ENCODE measurements at regions not wholly inside any gene's neighbourhood (a gene's known extent, or its start where the extent isn't known, plus 50 kb on each side); places are given as distances from the start of the nearest gene placed in this dataset.
A peak's percentile ranks its signal among the peaks of the same experiment; 100 is the strongest.

- ATAC-seq (ENCODE audit: low FRiP score) (no peak), DNase-seq (peak in 1 of 2 donors; percentile 62)
- Histone ChIP-seq H3K36me3 (ENCODE audit: control insufficient read depth in 1 of 2, insufficient read depth in 2 of 2, low read length in 1 of 2) (no peaks in the 10 kb centered on the region), H3K4me1 (ENCODE audit: control insufficient read depth in 1 of 2, insufficient read depth in 2 of 2, low read length in 2 of 2) (no peaks in the 10 kb centered on the region), H3K4me3 (ENCODE audit: low read length in 2 of 2) (no peak overlapping the region), H3K9me3 (ENCODE audit: control insufficient read depth, low read length) (peaks cover 1% of the 10 kb centered on the region), H3K27me3 (ENCODE audit: control insufficient read depth in 1 of 2, insufficient read depth in 2 of 2, low read length in 1 of 2) (no peaks in the 10 kb centered on the region), H3K27ac (ENCODE audit: low read depth in 1 of 2, low read length in 2 of 2) (no peak overlapping the region)
- intact Hi-C loops (cut with DNase I), result no loop called here
- 91 to 92% methylated on average over 12 of the region's 12 CpGs for WGBS, 2 donors
These were observed 67.8 kb downstream of the SHANK2 start for GRCh38 chr11:71184421-71185210.

- 86 to 87% methylated on average over 10 of the region's 10 CpGs for WGBS, 2 donors
- ATAC-seq (ENCODE audit: low FRiP score) (no peak), DNase-seq (peak in 1 of 2 donors; percentile 16)
- Histone ChIP-seq H3K4me3 (ENCODE audit: low read length in 2 of 2) (no peak overlapping the region), H3K27me3 (ENCODE audit: control insufficient read depth in 1 of 2, insufficient read depth in 2 of 2, low read length in 1 of 2) (no peaks in the 10 kb centered on the region), H3K27ac (ENCODE audit: low read depth in 1 of 2, low read length in 2 of 2) (no peak overlapping the region), H3K9me3 (ENCODE audit: control insufficient read depth, low read length) (peaks cover 1% of the 10 kb centered on the region), H3K36me3 (ENCODE audit: control insufficient read depth in 1 of 2, insufficient read depth in 2 of 2, low read length in 1 of 2) (no peaks in the 10 kb centered on the region), H3K4me1 (ENCODE audit: control insufficient read depth in 1 of 2, insufficient read depth in 2 of 2, low read length in 2 of 2) (no peaks in the 10 kb centered on the region)
- intact Hi-C loops (cut with DNase I), result no loop called here
These were observed 68.5 kb downstream of the SHANK2 start for GRCh38 chr11:71183878-71184277.

GRCh38 chr11:71182791-71183677 is 69.3 kb downstream of the SHANK2 start:
- no peaks in the 10 kb centered on the region for H3K4me1 ChIP-seq (ENCODE audit: control insufficient read depth in 1 of 2, insufficient read depth in 2 of 2, low read length in 2 of 2)
- peak in 1 of 2 donors; percentile 38 for DNase-seq
- 79 to 83% methylated on average over 14 of the region's 14 CpGs for WGBS, 2 donors

GRCh38 chr11:71181566-71181965 is 70.8 kb downstream of the SHANK2 start:
- Histone ChIP-seq H3K27me3 (ENCODE audit: control insufficient read depth in 1 of 2, insufficient read depth in 2 of 2, low read length in 1 of 2) (no peaks in the 10 kb centered on the region), H3K4me3 (ENCODE audit: low read length in 2 of 2) (no peak overlapping the region), H3K36me3 (ENCODE audit: control insufficient read depth in 1 of 2, insufficient read depth in 2 of 2, low read length in 1 of 2) (no peaks in the 10 kb centered on the region), H3K9me3 (ENCODE audit: control insufficient read depth, low read length) (peaks cover 1% of the 10 kb centered on the region), H3K27ac (ENCODE audit: low read depth in 1 of 2, low read length in 2 of 2) (no peak overlapping the region), H3K4me1 (ENCODE audit: control insufficient read depth in 1 of 2, insufficient read depth in 2 of 2, low read length in 2 of 2) (no peaks in the 10 kb centered on the region)
- ATAC-seq (ENCODE audit: low FRiP score) (no peak), DNase-seq (peak in 1 of 2 donors; percentile 44)
- intact Hi-C loops (cut with DNase I), result no loop called here
- WGBS, 2 donors, result 81 to 87% methylated on average over 14 of the region's 14 CpGs

More at GRCh38 chr11:71182791-71183677, 69.3 kb downstream of the SHANK2 start:
- Histone ChIP-seq H3K36me3 (ENCODE audit: control insufficient read depth in 1 of 2, insufficient read depth in 2 of 2, low read length in 1 of 2) (no peaks in the 10 kb centered on the region), H3K27ac (ENCODE audit: low read depth in 1 of 2, low read length in 2 of 2) (no peak overlapping the region), H3K4me3 (ENCODE audit: low read length in 2 of 2) (no peak overlapping the region), H3K27me3 (ENCODE audit: control insufficient read depth in 1 of 2, insufficient read depth in 2 of 2, low read length in 1 of 2) (no peaks in the 10 kb centered on the region), H3K9me3 (ENCODE audit: control insufficient read depth, low read length) (peaks cover 1% of the 10 kb centered on the region)
- no peak for ATAC-seq (ENCODE audit: low FRiP score)
- intact Hi-C loops (cut with DNase I), result no loop called here

GRCh38 chr11:71180694-71181470 is 71.5 kb downstream of the SHANK2 start:
- peak in 1 of 2 donors; percentile 20 for DNase-seq
- no peaks in the 10 kb centered on the region for H3K4me1 ChIP-seq (ENCODE audit: control insufficient read depth in 1 of 2, insufficient read depth in 2 of 2, low read length in 2 of 2)
- no peaks in the 10 kb centered on the region for H3K36me3 ChIP-seq (ENCODE audit: control insufficient read depth in 1 of 2, insufficient read depth in 2 of 2, low read length in 1 of 2)
- WGBS, 2 donors, result 67 to 69% methylated on average over 15 of the region's 15 CpGs
- H3K9me3 ChIP-seq (ENCODE audit: control insufficient read depth, low read length), result peaks cover 1% of the 10 kb centered on the region
- no peaks in the 10 kb centered on the region for H3K27me3 ChIP-seq (ENCODE audit: control insufficient read depth in 1 of 2, insufficient read depth in 2 of 2, low read length in 1 of 2)
- H3K27ac ChIP-seq (ENCODE audit: low read depth in 1 of 2, low read length in 2 of 2), result no peak overlapping the region
- intact Hi-C loops (cut with DNase I), result no loop called here
- H3K4me3 ChIP-seq (ENCODE audit: low read length in 2 of 2), result no peak overlapping the region
- no peak for ATAC-seq (ENCODE audit: low FRiP score)

- peak in 1 of 2 donors; percentile 3 for DNase-seq
These were observed 72.3 kb downstream of the SHANK2 start for GRCh38 chr11:71179877-71180605.

GRCh38 chr11:71178076-71178475 is 74.3 kb downstream of the SHANK2 start:
- H3K36me3 ChIP-seq (ENCODE audit: control insufficient read depth in 1 of 2, insufficient read depth in 2 of 2, low read length in 1 of 2), result no peaks in the 10 kb centered on the region
- no peaks in the 10 kb centered on the region for H3K4me1 ChIP-seq (ENCODE audit: control insufficient read depth in 1 of 2, insufficient read depth in 2 of 2, low read length in 2 of 2)
- ATAC-seq (ENCODE audit: low FRiP score), result no peak
- no peak for DNase-seq
- H3K9me3 ChIP-seq (ENCODE audit: control insufficient read depth, low read length), result peaks cover 6% of the 10 kb centered on the region
- WGBS, 2 donors, result 72 to 88% methylated on average over 3 of the region's 3 CpGs
- H3K4me3 ChIP-seq (ENCODE audit: low read length in 2 of 2), result no peak overlapping the region
- H3K27ac ChIP-seq (ENCODE audit: low read depth in 1 of 2, low read length in 2 of 2), result no peak overlapping the region
- intact Hi-C loops (cut with DNase I), result no loop called here
- H3K27me3 ChIP-seq (ENCODE audit: control insufficient read depth in 1 of 2, insufficient read depth in 2 of 2, low read length in 1 of 2), result peaks cover 0 to 2% of the 10 kb centered on the region in 2 donors

More at GRCh38 chr11:71179877-71180605, 72.3 kb downstream of the SHANK2 start:
- H3K9me3 ChIP-seq (ENCODE audit: control insufficient read depth, low read length), result peaks cover 5% of the 10 kb centered on the region
- 65 to 66% methylated on average over 10 of the region's 10 CpGs for WGBS, 2 donors
- H3K36me3 ChIP-seq (ENCODE audit: control insufficient read depth in 1 of 2, insufficient read depth in 2 of 2, low read length in 1 of 2), result no peaks in the 10 kb centered on the region
- intact Hi-C loops (cut with DNase I), result no loop called here
- ATAC-seq (ENCODE audit: low FRiP score), result no peak
- no peak overlapping the region for H3K27ac ChIP-seq (ENCODE audit: low read depth in 1 of 2, low read length in 2 of 2)
- H3K4me3 ChIP-seq (ENCODE audit: low read length in 2 of 2), result no peak overlapping the region
- H3K27me3 ChIP-seq (ENCODE audit: control insufficient read depth in 1 of 2, insufficient read depth in 2 of 2, low read length in 1 of 2), result peaks cover 0 to 2% of the 10 kb centered on the region in 2 donors
- H3K4me1 ChIP-seq (ENCODE audit: control insufficient read depth in 1 of 2, insufficient read depth in 2 of 2, low read length in 2 of 2), result no peaks in the 10 kb centered on the region

- peaks cover 6% of the 10 kb centered on the region for H3K9me3 ChIP-seq (ENCODE audit: control insufficient read depth, low read length)
- no peak overlapping the region for H3K27ac ChIP-seq (ENCODE audit: low read depth in 1 of 2, low read length in 2 of 2)
- no peaks in the 10 kb centered on the region for H3K36me3 ChIP-seq (ENCODE audit: control insufficient read depth in 1 of 2, insufficient read depth in 2 of 2, low read length in 1 of 2)
- DNase-seq, result no peak
- WGBS, 2 donors, result 90 to 91% methylated on average over 2 of the region's 2 CpGs
- no peak for ATAC-seq (ENCODE audit: low FRiP score)
- H3K4me3 ChIP-seq (ENCODE audit: low read length in 2 of 2), result no peak overlapping the region
- peaks cover 0 to 2% of the 10 kb centered on the region in 2 donors for H3K27me3 ChIP-seq (ENCODE audit: control insufficient read depth in 1 of 2, insufficient read depth in 2 of 2, low read length in 1 of 2)
- no peaks in the 10 kb centered on the region for H3K4me1 ChIP-seq (ENCODE audit: control insufficient read depth in 1 of 2, insufficient read depth in 2 of 2, low read length in 2 of 2)
- intact Hi-C loops (cut with DNase I), result no loop called here
These were observed 75.6 kb downstream of the SHANK2 start for GRCh38 chr11:71176812-71177211.

Data from aorta (tissue), 5 donors.